ENCODE measurements at regions not wholly inside any gene's neighbourhood (a gene's known extent, or its start where the extent isn't known, plus 50 kb on each side); places are given as distances from the start of the nearest gene placed in this dataset.

GRCh38 chr13:24038405-24038804, 122.1 kb upstream of the SPATA13 start:
- TF ChIP-seq CTCF (IDR thresholded peaks at IDR 0.05; ENCODE audit: low read length) (no peak), EZH2 (optimal IDR thresholded peaks at IDR 0.05; ENCODE audit: low read depth, low read length) (no peak)

Data from MM.1S (cell line).